GM18498 (cell line): ENCODE measurements at regions not wholly inside any gene's neighbourhood (a gene's known extent, or its start where the extent isn't known, plus 50 kb on each side); places are given as distances from the start of the nearest gene placed in this dataset.

Experiments
- ATAC-seq: cut with Tn5 transposase; IDR thresholded peaks from one replicate; pipeline ENCODE4 v1.9.1; 2021; ENCODE audit warnings: mild to moderate bottlenecking, moderate library complexity; ENCODE audit not compliant: unreplicated experiment

- no peak for ATAC-seq
Observed at GRCh38 chr18:75812761-75813160, 385.3 kb upstream of the SMIM21 start.

GRCh38 chr18:75810961-75811551 lies 383.6 kb upstream of the SMIM21 start:
- no peak for ATAC-seq

- no peak for ATAC-seq
Observed at GRCh38 chr18:75810516-75810915, 383.0 kb upstream of the SMIM21 start.

GRCh38 chr18:75809926-75810255 lies 382.4 kb upstream of the SMIM21 start:
- ATAC-seq = no peak

GRCh38 chr18:75809151-75809925 lies 381.8 kb upstream of the SMIM21 start:
- ATAC-seq = no peak

GRCh38 chr18:75805265-75805664 lies 377.8 kb upstream of the SMIM21 start:
- ATAC-seq = no peak

GRCh38 chr18:75802681-75803080 lies 375.2 kb upstream of the SMIM21 start:
- ATAC-seq = no peak

GRCh38 chr18:75801178-75801577 lies 373.7 kb upstream of the SMIM21 start:
- no peak for ATAC-seq

- no peak for ATAC-seq
Observed at GRCh38 chr18:75800331-75800648, 372.8 kb upstream of the SMIM21 start.

- ATAC-seq = no peak
Observed at GRCh38 chr18:75799449-75800330, 372.2 kb upstream of the SMIM21 start.

- no peak for ATAC-seq
Observed at GRCh38 chr18:75797046-75797445, 369.5 kb upstream of the SMIM21 start.

- no peak for ATAC-seq
Observed at GRCh38 chr18:75790796-75791195, 363.3 kb upstream of the SMIM21 start.

- ATAC-seq = no peak
Observed at GRCh38 chr18:75790111-75790510, 362.6 kb upstream of the SMIM21 start.

- no peak for ATAC-seq
Observed at GRCh38 chr18:75785834-75786233, 358.3 kb upstream of the SMIM21 start.

GRCh38 chr18:75785206-75785605 lies 357.7 kb upstream of the SMIM21 start:
- no peak for ATAC-seq

GRCh38 chr18:75784390-75784789 lies 356.9 kb upstream of the SMIM21 start:
- no peak for ATAC-seq

GRCh38 chr18:75783566-75784281 lies 356.2 kb upstream of the SMIM21 start:
- no peak for ATAC-seq

- no peak for ATAC-seq
Observed at GRCh38 chr18:75782826-75783225, 355.3 kb upstream of the SMIM21 start.

GRCh38 chr18:75782204-75782603 lies 354.7 kb upstream of the SMIM21 start:
- ATAC-seq = no peak

GRCh38 chr18:75779910-75780309 lies 352.4 kb upstream of the SMIM21 start:
- ATAC-seq = no peak

GRCh38 chr18:75779450-75779849 lies 351.9 kb upstream of the SMIM21 start:
- no peak for ATAC-seq
